ENCODE measurements at regions not wholly inside any gene's neighbourhood (a gene's known extent, or its start where the extent isn't known, plus 50 kb on each side); places are given as distances from the start of the nearest gene placed in this dataset.

GRCh38 chrX:115940888-115941332 lies 229.6 kb upstream of the AGTR2 start:
- POLR2A ChIA-PET (ENCODE audit: unreplicated experiment) = no interaction called here
- in situ Hi-C loops (cut with MboI; ENCODE audit: low sequenced_read_pairs) (no loop called here), dilution Hi-C loops (cut with HindIII; ENCODE audit: low sequenced_read_pairs, unreplicated experiment) (no loop called here), intact Hi-C loops (cut with micrococcal nuclease) (no loop called here)
- no peak overlapping the region for H3K14ac ChIP-seq (replicated peaks; ENCODE audit: low read depth, low read length)
- no peaks in the 10 kb centered on the region for H4K20me1 ChIP-seq (ENCODE audit: insufficient read depth, low read length)
- no peak overlapping the region for H4K5ac ChIP-seq (ENCODE audit: low read depth, low read length)
- H3K79me1 ChIP-seq (ENCODE audit: low read depth in 1 of 2, low read length in 2 of 2) = no peaks in the 10 kb centered on the region
- H3K4ac ChIP-seq (ENCODE audit: low read depth, low read length) = no peak overlapping the region
- TF ChIP-seq CEBPB (IDR thresholded peaks at IDR 0.05; ENCODE audit: low read depth, low read length) (no peak), NFE2L2 (IDR thresholded peaks at IDR 0.05; ENCODE audit: low read depth, low read length) (no peak), MXI1 (IDR thresholded peaks at IDR 0.05; ENCODE audit: borderline replicate concordance, low read depth, low read length) (no peak), CTCF (conservative IDR thresholded peaks at IDR 0.05; ENCODE audit: low read depth, low read length) (peak; percentile 36), USF2 (IDR thresholded peaks at IDR 0.05; ENCODE audit: low read depth, low read length) (no peak), RFX5 (IDR thresholded peaks at IDR 0.05; ENCODE audit: low read depth, low read length) (no peak), FOS (IDR thresholded peaks at IDR 0.05; ENCODE audit: low read depth, low read length) (no peak), BHLHE40 (IDR thresholded peaks at IDR 0.05; ENCODE audit: low read depth, low read length) (no peak), RAD21 (IDR thresholded peaks at IDR 0.05; ENCODE audit: low read length) (peak; percentile 47), ELK1 (IDR thresholded peaks at IDR 0.05; ENCODE audit: borderline replicate concordance, low read depth, low read length) (no peak), MAZ (IDR thresholded peaks at IDR 0.05; ENCODE audit: borderline replicate concordance, low read depth, low read length) (peak; percentile 27; the same call in 1 of the 2 replicates)
- H4K8ac ChIP-seq (ENCODE audit: low read depth in 2 of 2, low read length in 2 of 2) = no peak overlapping the region
- no peak overlapping the region for H4K91ac ChIP-seq (ENCODE audit: insufficient read depth, low read depth, low read length)
- no peak overlapping the region for H3K9ac ChIP-seq (ENCODE audit: low read depth, low read length)
- no peaks in the 10 kb centered on the region for H3K36me3 ChIP-seq (ENCODE audit: control insufficient read depth, insufficient read depth, low read length)
- peak overlapping the region; percentile 33; the same call in 1 of the 2 replicates for H3K4me3 ChIP-seq (ENCODE audit: insufficient read depth, low read depth, low read length)
- no peak overlapping the region for H3K27ac ChIP-seq (ENCODE audit: insufficient read depth, low read length)
- CTCF ChIA-PET = interaction anchor here (0.6 kb wide), 1 partner anchor 13 kb away, joined by 3 read pairs; no protein-coding TSS in a partner anchor
- no peak overlapping the region for H3K56ac ChIP-seq (ENCODE audit: extremely low read depth, insufficient read depth, low read length)
- no peak overlapping the region for H2BK120ac ChIP-seq (ENCODE audit: low read depth, low read length)
- H3K9me3 ChIP-seq (ENCODE audit: control insufficient read depth, insufficient read depth, low read length) = peaks cover 11% of the 10 kb centered on the region; the same call in 1 of the 2 replicates
- H2BK15ac ChIP-seq (ENCODE audit: low read depth, low read length) = no peak overlapping the region
- peak overlapping the region; percentile 21 for H2AFZ ChIP-seq (replicated peaks; ENCODE audit: low read length, poor library complexity)
- no TSS peak for BruUV-seq (replicated peaks)
- no peak overlapping the region for H2BK5ac ChIP-seq (ENCODE audit: low read depth, low read length, poor library complexity, severe bottlenecking)
- H2AK9ac ChIP-seq (replicated peaks; ENCODE audit: low read depth, low read length, poor library complexity) = no peak overlapping the region
- no peaks in the 10 kb centered on the region for H3K9me1 ChIP-seq (ENCODE audit: insufficient read depth, low read length)
- H2BK20ac ChIP-seq (ENCODE audit: low read depth, low read length) = no peak overlapping the region
- H3K18ac ChIP-seq (ENCODE audit: low read depth, low read length) = no peak overlapping the region
- WGBS, 2 experiments (ENCODE audit: extremely low coverage in 2 of 2, insufficient read length in 1 of 2) = 16% methylated on average over 5 of the region's 7 CpGs; no CpG with 5 or more reads in 1 of the 2 experiments
- H3K23ac ChIP-seq (ENCODE audit: low read depth, low read length) = no peak overlapping the region
- no peak overlapping the region for H2AK5ac ChIP-seq (ENCODE audit: low read depth, low read length)
- peaks cover 21% of the 10 kb centered on the region; the same call in 1 of the 2 replicates for H3K27me3 ChIP-seq (ENCODE audit: control insufficient read depth, insufficient read depth, low read length)
- peak overlapping the region; percentile 57; the same call in 1 of the 2 replicates for H3K4me2 ChIP-seq (ENCODE audit: low read depth, low read length)
- ATAC-seq (ENCODE audit: low read depth) (peak; percentile 56), DNase-seq (peak; percentile 45)
- no peaks in the 10 kb centered on the region for H3K4me1 ChIP-seq (ENCODE audit: control insufficient read depth, insufficient read depth, low read length)
